Vagina (tissue), 2 donors: ENCODE measurements at regions not wholly inside any gene's neighbourhood (a gene's known extent, or its start where the extent isn't known, plus 50 kb on each side); places are given as distances from the start of the nearest gene placed in this dataset.

Source experiments
- DNase-seq, 2 donors: peaks; one replicate each; pipeline ENCODE4 v3.0.0-alpha.2; 2017; ENCODE audit errors: extremely low spot score in 2 of 2
- H3K27ac ChIP-seq: fragments of 200-600 bp; sonication (generic); one replicate; pipeline ENCODE4 v1.5.1; 2019
- H3K27me3 ChIP-seq: fragments of 200-600 bp; sonication (generic); one replicate; pipeline ENCODE4 v1.5.1; 2019
- H3K36me3 ChIP-seq, 2 donors: fragments of 200-600 bp; sonication (generic); one replicate each; pipeline ENCODE4 v1.5.1; 2017 to 2019
- H3K4me1 ChIP-seq: fragments of 200-600 bp; sonication (generic); one replicate; pipeline ENCODE4 v1.5.1; 2019
- H3K4me3 ChIP-seq, 2 donors: fragments of 200-600 bp; sonication (generic); 1 replicate in 1 of 2; 2 replicates in 1 of 2; pipeline ENCODE4 v1.5.1; 2016 to 2019
- H3K9me3 ChIP-seq: fragments of 200-600 bp; sonication (generic); one replicate; pipeline ENCODE4 v1.5.1; 2019
- CTCF ChIP-seq, 3 experiments: fragments of 450-650 bp in 2 of 3; fragments of 200-600 bp in 1 of 3; sonication (generic) in 1 of 3; IDR thresholded peaks; one replicate each; pipeline ENCODE4 v1.5.1; 2017 to 2019; ENCODE audit warnings: antibody characterized with exemption in 3 of 3, mild to moderate bottlenecking in 2 of 3, moderate library complexity in 2 of 3
- POLR2A ChIP-seq, 2 donors: fragments of 450-650 bp; IDR thresholded peaks; one replicate each; pipeline ENCODE4 v1.6.1; 2017; ENCODE audit warnings: antibody characterized with exemption in 2 of 2, mild to moderate bottlenecking in 2 of 2, moderate library complexity in 2 of 2
- POLR2AphosphoS5 ChIP-seq, 2 donors: sonication (generic); formaldehyde crosslinking; IDR thresholded peaks; one replicate each; pipeline ENCODE4 v1.9.0; 2017; ENCODE audit warnings: antibody characterized with exemption in 2 of 2, mild to moderate bottlenecking in 2 of 2, low read depth in 1 of 2; ENCODE audit not compliant: insufficient read depth in 1 of 2
- intact Hi-C: fragments of 100-400 bp; cut with DNase I; formaldehyde crosslinking; loops from one replicate; pipeline ENCODE4 v1.15.1; 2023

DNA sequence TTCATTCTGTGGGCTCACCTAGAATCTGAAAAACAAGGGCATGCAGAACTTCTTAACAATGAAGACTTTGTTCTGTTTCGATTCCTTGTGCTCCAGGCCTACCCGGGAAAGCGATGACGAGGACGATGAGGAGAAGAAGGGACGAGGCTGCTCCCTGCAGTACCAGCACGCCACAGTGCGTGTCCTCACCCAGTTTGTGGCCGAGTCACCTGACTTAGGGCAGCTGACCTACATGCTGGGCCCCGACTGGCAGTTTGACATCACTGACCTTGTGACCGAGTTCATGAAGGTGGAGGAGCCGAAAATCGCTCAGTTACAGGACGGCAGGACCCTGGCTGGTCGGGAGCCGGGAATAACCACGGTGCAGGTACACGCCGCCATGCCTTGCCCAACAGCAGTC is 585.4 kb downstream of the AACS start:
- TF ChIP-seq POLR2AphosphoS5 (IDR thresholded peaks at IDR 0.05; ENCODE audit: insufficient read depth in 1 of 2, low read depth in 1 of 2) = no peak
- TF ChIP-seq CTCF (IDR thresholded peaks at IDR 0.05) = no peak
- no peak for TF ChIP-seq POLR2A (IDR thresholded peaks at IDR 0.05)
- intact Hi-C loops = no loop called here
- H3K36me3 ChIP-seq = no peaks in the 10 kb centered on the region
- no peaks in the 10 kb centered on the region for H3K4me1 ChIP-seq
- no peaks in the 10 kb centered on the region for H3K9me3 ChIP-seq
- H3K27me3 ChIP-seq = no peaks in the 10 kb centered on the region
- H3K27ac ChIP-seq = no peak overlapping the region
- H3K4me3 ChIP-seq = no peak overlapping the region
- DNase-seq = no peak

- Histone ChIP-seq H3K36me3 (no peaks in the 10 kb centered on the region), H3K4me1 (no peaks in the 10 kb centered on the region), H3K27ac (no peak overlapping the region), H3K9me3 (no peaks in the 10 kb centered on the region), H3K4me3 (no peak overlapping the region), H3K27me3 (no peaks in the 10 kb centered on the region)
- TF ChIP-seq POLR2A (IDR thresholded peaks at IDR 0.05) (no peak), CTCF (IDR thresholded peaks at IDR 0.05) (no peak), POLR2AphosphoS5 (IDR thresholded peaks at IDR 0.05; ENCODE audit: insufficient read depth in 1 of 2, low read depth in 1 of 2) (no peak)
- intact Hi-C loops = no loop called here
- no peak for DNase-seq
Observed at GRCh38 chr12:125651625-125652024, 586.4 kb downstream of the AACS start.

- intact Hi-C loops = no loop called here
- Histone ChIP-seq H3K9me3 (no peaks in the 10 kb centered on the region), H3K27ac (no peak overlapping the region), H3K27me3 (no peaks in the 10 kb centered on the region), H3K36me3 (no peaks in the 10 kb centered on the region), H3K4me3 (no peak overlapping the region), H3K4me1 (no peaks in the 10 kb centered on the region)
- no peak for TF ChIP-seq POLR2AphosphoS5 (IDR thresholded peaks at IDR 0.05; ENCODE audit: insufficient read depth in 1 of 2, low read depth in 1 of 2)
- no peak for TF ChIP-seq POLR2A (IDR thresholded peaks at IDR 0.05)
- TF ChIP-seq CTCF (IDR thresholded peaks at IDR 0.05) = no peak
- DNase-seq = no peak
Observed at GRCh38 chr12:125652681-125653080, 587.4 kb downstream of the AACS start.

DNA sequence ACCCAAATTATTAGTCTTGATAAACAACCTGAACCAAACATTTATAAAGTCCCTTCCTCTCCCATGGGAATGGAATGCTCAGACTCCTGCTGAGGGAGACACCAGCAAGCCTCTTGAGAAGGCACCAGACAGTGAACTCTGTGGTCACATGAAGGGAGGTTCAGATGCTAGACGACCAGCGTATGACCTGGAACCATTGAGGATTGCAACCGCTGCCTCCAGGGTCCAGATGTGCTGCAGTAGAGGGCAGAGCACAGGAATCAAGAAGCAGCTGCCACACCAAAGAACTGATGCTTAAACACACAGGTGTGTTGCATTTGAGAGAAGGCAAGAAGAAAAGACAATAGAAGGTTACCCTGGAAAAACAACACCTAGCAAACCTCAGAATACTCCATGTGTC is 592.4 kb downstream of the AACS start:
- no peak overlapping the region for H3K4me3 ChIP-seq
- no peak for DNase-seq
- no peaks in the 10 kb centered on the region for H3K9me3 ChIP-seq
- H3K27ac ChIP-seq = no peak overlapping the region
- no peaks in the 10 kb centered on the region for H3K36me3 ChIP-seq
- H3K27me3 ChIP-seq = no peaks in the 10 kb centered on the region
- intact Hi-C loops = no loop called here
- no peaks in the 10 kb centered on the region for H3K4me1 ChIP-seq
- TF ChIP-seq POLR2A (IDR thresholded peaks at IDR 0.05) (no peak), POLR2AphosphoS5 (IDR thresholded peaks at IDR 0.05; ENCODE audit: insufficient read depth in 1 of 2, low read depth in 1 of 2) (no peak), CTCF (IDR thresholded peaks at IDR 0.05) (no peak)

DNA sequence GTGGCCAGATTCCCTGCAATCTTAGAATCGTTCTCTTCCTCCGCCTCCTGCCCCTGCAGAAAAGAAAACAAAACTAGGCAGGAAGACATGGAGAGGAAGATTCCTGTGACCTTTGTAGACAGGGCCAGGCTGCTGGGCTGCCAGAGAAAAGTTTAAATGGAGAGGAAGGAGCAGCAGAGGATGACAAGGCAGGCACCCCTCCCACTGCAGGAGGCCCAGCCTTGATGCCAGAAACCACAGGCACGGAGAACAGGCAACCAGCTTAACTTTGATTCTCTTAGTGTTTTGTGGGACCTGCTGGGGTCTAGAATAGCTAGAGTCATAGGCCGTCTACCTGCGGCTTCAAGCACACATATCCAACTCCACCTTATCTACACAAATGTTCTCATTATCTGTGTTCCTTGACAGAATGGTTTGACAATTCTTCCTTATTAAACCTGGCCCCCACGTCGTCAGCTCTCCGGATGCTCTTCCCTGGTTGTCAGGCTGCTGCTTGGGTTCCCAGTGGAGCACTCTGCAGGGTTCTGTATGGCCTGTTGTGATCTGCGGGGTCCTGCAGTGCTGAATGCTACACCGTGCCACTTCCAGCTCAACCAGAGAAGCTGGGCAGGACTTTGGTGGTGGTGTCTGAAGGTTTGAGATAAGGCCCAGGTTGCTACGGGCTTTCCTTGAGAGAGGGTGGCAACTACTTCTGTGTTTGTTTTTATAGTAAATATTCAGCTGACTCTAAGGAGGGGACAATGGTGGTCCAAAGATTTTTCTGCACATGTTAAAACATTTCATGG is 609.5 kb downstream of the AACS start:
- Histone ChIP-seq H3K9me3 (no peaks in the 10 kb centered on the region), H3K27me3 (no peaks in the 10 kb centered on the region), H3K27ac (no peak overlapping the region), H3K36me3 (no peaks in the 10 kb centered on the region), H3K4me3 (no peak overlapping the region), H3K4me1 (peaks cover 8% of the 10 kb centered on the region)
- TF ChIP-seq POLR2A (IDR thresholded peaks at IDR 0.05) (no peak), POLR2AphosphoS5 (IDR thresholded peaks at IDR 0.05; ENCODE audit: insufficient read depth in 1 of 2, low read depth in 1 of 2) (no peak), CTCF (IDR thresholded peaks at IDR 0.05) (no peak)
- DNase-seq = no peak
- intact Hi-C loops = no loop called here
